Glutamatergic neuron (in vitro differentiated cells): ENCODE measurements at regions not wholly inside any gene's neighbourhood (a gene's known extent, or its start where the extent isn't known, plus 50 kb on each side); places are given as distances from the start of the nearest gene placed in this dataset.

ENCODE experiments used
- DNase-seq: peaks from one replicate; pipeline ENCODE4 v3.0.0; 2022
- H3K27ac Mint-ChIP-seq: one replicate; pipeline ENCODE4 v1.8.0; 2020; ENCODE audit warnings: mild to moderate bottlenecking, mixed read lengths, inconsistent platforms; ENCODE audit not compliant: unreplicated experiment
- H3K27me3 Mint-ChIP-seq: one replicate; pipeline ENCODE4 v1.8.0; 2020; ENCODE audit warnings: mild to moderate bottlenecking, moderate library complexity, mixed read lengths, inconsistent platforms; ENCODE audit not compliant: unreplicated experiment
- H3K36me3 Mint-ChIP-seq: one replicate; pipeline ENCODE4 v1.8.0; 2020; ENCODE audit warnings: mild to moderate bottlenecking, mixed read lengths, inconsistent platforms; ENCODE audit not compliant: unreplicated experiment
- H3K4me1 Mint-ChIP-seq: one replicate; pipeline ENCODE4 v1.8.0; 2020; ENCODE audit warnings: mild to moderate bottlenecking, low read depth, mixed read lengths, inconsistent platforms; ENCODE audit not compliant: unreplicated experiment
- H3K4me3 Mint-ChIP-seq: one replicate; pipeline ENCODE4 v1.8.0; 2020; ENCODE audit warnings: mild to moderate bottlenecking, mixed read lengths, inconsistent platforms; ENCODE audit not compliant: unreplicated experiment
- H3K9me3 Mint-ChIP-seq: one replicate; pipeline ENCODE4 v1.8.0; 2020; ENCODE audit warnings: mild to moderate bottlenecking, moderate library complexity, mixed read lengths, inconsistent platforms; ENCODE audit not compliant: unreplicated experiment
- CTCF ChIP-seq: fragments of 200-600 bp; sonication (generic); IDR thresholded peaks from one replicate; pipeline ENCODE4 v1.5.0; 2021; ENCODE audit not compliant: partially characterized antibody, unreplicated experiment

- TF ChIP-seq CTCF: no peak
- H3K9me3 Mint-ChIP-seq: no peaks in the 10 kb centered on the region
- H3K36me3 Mint-ChIP-seq: no peaks in the 10 kb centered on the region
- H3K27ac Mint-ChIP-seq: no peak overlapping the region
- H3K4me1 Mint-ChIP-seq: peaks cover 2% of the 10 kb centered on the region
- H3K27me3 Mint-ChIP-seq: no peaks in the 10 kb centered on the region
- DNase-seq: no peak
- H3K4me3 Mint-ChIP-seq: no peak overlapping the region
Measured at GRCh38 chr7:41847606-41848005, 144.7 kb upstream of the INHBA start.

GRCh38 chr7:41847151-41847550 lies 144.3 kb upstream of the INHBA start:
- Mint-ChIP-seq H3K27me3 (no peaks in the 10 kb centered on the region), H3K9me3 (no peaks in the 10 kb centered on the region), H3K4me3 (no peak overlapping the region), H3K4me1 (peaks cover 2% of the 10 kb centered on the region), H3K27ac (no peak overlapping the region), H3K36me3 (no peaks in the 10 kb centered on the region)
- no peak for DNase-seq
- no peak for TF ChIP-seq CTCF

GRCh38 chr7:41842956-41843355 lies 140.1 kb upstream of the INHBA start:
- Mint-ChIP-seq H3K4me3 (no peak overlapping the region), H3K9me3 (no peaks in the 10 kb centered on the region), H3K36me3 (peaks cover 4% of the 10 kb centered on the region), H3K27ac (no peak overlapping the region), H3K4me1 (peaks cover 2% of the 10 kb centered on the region), H3K27me3 (no peaks in the 10 kb centered on the region)
- no peak for TF ChIP-seq CTCF
- DNase-seq: no peak

GRCh38 chr7:41837916-41838315 lies 135.0 kb upstream of the INHBA start:
- no peak overlapping the region for H3K4me3 Mint-ChIP-seq
- no peaks in the 10 kb centered on the region for H3K9me3 Mint-ChIP-seq
- peaks cover 4% of the 10 kb centered on the region for H3K36me3 Mint-ChIP-seq
- peaks cover under 1% of the 10 kb centered on the region for H3K4me1 Mint-ChIP-seq
- no peaks in the 10 kb centered on the region for H3K27me3 Mint-ChIP-seq
- DNase-seq: no peak
- H3K27ac Mint-ChIP-seq: no peak overlapping the region
- TF ChIP-seq CTCF: no peak

GRCh38 chr7:41835976-41836530 lies 133.2 kb upstream of the INHBA start:
- DNase-seq: no peak
- Mint-ChIP-seq H3K4me1 (no peaks in the 10 kb centered on the region), H3K36me3 (peaks cover 4% of the 10 kb centered on the region), H3K4me3 (no peak overlapping the region), H3K27me3 (no peaks in the 10 kb centered on the region), H3K9me3 (no peaks in the 10 kb centered on the region), H3K27ac (no peak overlapping the region)
- no peak for TF ChIP-seq CTCF
